GM10248 (cell line): ENCODE measurements at regions not wholly inside any gene's neighbourhood (a gene's known extent, or its start where the extent isn't known, plus 50 kb on each side); places are given as distances from the start of the nearest gene placed in this dataset.

ENCODE experiments used
- CTCF ChIA-PET: fragments of 300-600 bp; sonication (Branson Sonifier 250); formaldehyde crosslinking; extraction: SDS; loops from one replicate; lab custom pipeline; 2021; ENCODE audit warnings: antibody characterized with exemption; lab: Yijun Ruan, JAX
- POLR2A ChIA-PET: fragments of 350-650 bp; sonication (Branson Sonifier 250); formaldehyde crosslinking; extraction: SDS; loops from one replicate; lab custom pipeline; 2020; ENCODE audit warnings: antibody characterized with exemption; lab: Yijun Ruan, JAX
- DNase-seq: peaks from one replicate; pipeline ENCODE4 v3.0.0; 2012; ENCODE audit errors: extremely low spot score
- TF ChIP-seq, protein P1 (sequence below): IDR thresholded peaks from 2 replicates; pipeline ENCODE4 v1.5.1; 2012; ENCODE audit warnings: mild to moderate bottlenecking, low read depth; ENCODE audit errors: extremely low read depth, missing control alignments, control extremely low read depth

DNA sequence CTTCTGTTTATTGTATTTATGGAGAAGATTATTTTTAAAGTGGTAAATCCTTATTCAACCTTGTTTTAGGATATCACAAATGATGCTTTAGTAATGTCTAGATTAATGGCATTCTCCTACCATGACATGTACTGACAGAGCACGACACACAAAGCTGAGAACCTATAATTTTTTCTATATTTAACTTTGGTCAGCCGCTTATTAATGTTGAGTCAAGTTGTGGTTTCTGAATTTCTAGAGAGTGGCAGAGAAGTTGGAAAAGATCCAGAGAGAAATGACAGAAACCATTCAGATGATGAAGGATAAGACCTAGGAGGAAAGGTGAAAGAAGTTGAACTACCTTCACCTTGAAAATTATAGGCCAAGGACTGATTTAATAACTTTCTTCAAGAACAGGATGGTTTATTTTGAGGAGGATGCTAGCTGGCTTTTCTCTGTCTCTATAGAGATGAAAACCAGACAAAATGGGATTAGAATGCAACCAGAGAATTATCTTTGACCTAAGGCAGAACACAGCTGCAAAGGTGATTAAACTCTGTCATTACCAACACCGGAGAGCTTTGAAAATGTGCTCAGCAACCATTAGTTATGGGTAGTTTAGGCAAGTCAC is 62.6 kb upstream of the TSPAN5 start:
- TF ChIP-seq, protein P1, sequence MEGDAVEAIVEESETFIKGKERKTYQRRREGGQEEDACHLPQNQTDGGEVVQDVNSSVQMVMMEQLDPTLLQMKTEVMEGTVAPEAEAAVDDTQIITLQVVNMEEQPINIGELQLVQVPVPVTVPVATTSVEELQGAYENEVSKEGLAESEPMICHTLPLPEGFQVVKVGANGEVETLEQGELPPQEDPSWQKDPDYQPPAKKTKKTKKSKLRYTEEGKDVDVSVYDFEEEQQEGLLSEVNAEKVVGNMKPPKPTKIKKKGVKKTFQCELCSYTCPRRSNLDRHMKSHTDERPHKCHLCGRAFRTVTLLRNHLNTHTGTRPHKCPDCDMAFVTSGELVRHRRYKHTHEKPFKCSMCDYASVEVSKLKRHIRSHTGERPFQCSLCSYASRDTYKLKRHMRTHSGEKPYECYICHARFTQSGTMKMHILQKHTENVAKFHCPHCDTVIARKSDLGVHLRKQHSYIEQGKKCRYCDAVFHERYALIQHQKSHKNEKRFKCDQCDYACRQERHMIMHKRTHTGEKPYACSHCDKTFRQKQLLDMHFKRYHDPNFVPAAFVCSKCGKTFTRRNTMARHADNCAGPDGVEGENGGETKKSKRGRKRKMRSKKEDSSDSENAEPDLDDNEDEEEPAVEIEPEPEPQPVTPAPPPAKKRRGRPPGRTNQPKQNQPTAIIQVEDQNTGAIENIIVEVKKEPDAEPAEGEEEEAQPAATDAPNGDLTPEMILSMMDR, result no peak
- DNase-seq, result no peak
- POLR2A ChIA-PET, result no interaction called here
- CTCF ChIA-PET, result no interaction called here

DNA sequence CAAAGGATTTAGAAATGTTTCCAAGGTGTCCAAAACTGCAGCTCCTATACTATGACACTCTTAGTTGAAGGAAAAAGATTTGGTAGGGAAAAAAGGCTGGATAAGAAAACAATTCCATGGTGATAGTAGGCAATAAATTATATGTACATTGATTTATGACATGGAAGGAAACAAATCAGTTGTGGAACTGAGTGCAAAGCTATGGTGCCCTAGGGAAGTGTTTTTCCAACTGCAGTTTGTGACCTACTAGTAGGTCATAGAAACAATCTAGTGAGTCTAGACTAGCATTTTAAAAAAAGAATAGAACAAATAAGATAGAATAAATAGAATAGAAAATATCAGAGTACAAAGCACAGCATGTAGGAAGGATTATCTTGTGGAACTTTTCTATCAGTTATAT is 58.4 kb upstream of the TSPAN5 start:
- POLR2A ChIA-PET, result no interaction called here
- CTCF ChIA-PET, result interaction anchor here (1.3 kb wide), 1 partner anchor 9 kb away, joined by 4 read pairs; no protein-coding TSS in a partner anchor
- DNase-seq, result no peak
- TF ChIP-seq, protein P1, result no peak

DNA sequence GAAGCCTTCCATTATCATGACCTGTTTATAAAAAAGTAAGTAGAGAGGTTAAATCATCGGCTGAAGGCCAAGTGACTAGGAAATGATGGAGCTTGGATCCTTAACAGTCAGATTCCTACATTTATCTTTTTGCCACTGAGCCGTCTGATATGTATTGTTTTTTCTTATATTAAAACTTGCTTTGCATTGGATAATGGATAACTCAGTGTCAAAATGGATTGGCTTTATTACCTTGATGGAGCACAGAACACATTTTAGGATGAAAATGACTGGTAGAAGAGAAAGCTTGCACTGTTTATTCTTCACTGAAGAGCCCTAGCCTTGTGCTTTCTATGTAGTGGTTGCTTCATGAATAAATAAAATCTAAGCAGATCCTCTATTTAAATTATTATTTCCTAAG is 54.2 kb upstream of the TSPAN5 start:
- POLR2A ChIA-PET, result no interaction called here
- TF ChIP-seq, protein P1, result no peak
- CTCF ChIA-PET, result interaction anchor here (1.1 to 2.0 kb wide), 3 partner anchors 12 to 19 kb away, joined by 3 to 6 read pairs (median 3); no protein-coding TSS in a partner anchor
- no peak for DNase-seq

DNA sequence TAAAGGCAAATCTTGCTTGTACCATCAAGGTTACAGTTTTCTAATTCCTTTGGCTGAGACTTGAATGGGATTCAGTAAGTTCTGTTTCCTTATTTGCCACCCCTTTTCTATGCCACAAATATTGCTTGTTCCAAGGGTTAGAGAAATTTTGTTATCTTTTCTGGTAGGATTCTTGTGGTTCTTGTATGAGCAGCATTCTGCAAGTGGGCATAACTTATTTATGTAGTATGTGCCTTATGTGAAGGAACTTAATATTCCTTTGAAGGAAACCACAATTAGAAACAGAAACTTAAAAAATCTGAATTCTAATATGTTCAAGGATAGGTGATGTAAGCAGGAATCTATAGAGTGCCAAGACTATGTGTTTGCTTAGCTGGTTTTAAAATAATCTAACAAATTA is 53.1 kb upstream of the TSPAN5 start:
- ChIA-PET POLR2A (no interaction called here), CTCF (interaction anchor here (1.1 kb wide), 1 partner anchor 20 kb away, joined by 3 read pairs; no protein-coding TSS in a partner anchor)
- TF ChIP-seq, protein P1, result no peak
- no peak for DNase-seq

DNA sequence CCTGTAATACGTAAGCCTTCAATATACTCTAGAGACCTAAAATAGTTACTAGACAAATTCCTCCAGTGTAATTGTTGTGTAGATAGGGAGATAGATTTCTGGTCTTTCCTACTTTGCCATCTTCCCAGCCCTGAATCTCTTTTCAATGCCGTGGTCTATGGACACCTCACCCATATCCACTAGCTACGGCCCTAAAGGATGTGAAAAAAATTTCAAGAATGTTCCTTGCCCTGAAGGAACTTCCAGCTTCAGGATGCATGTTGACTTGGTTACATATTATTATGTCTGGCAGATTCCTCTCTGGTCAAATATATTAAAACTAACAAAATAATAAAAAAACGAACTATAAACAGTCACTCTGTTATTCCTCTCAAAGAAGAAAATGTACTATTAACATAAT is 52.4 kb upstream of the TSPAN5 start:
- CTCF ChIA-PET, result no interaction called here
- POLR2A ChIA-PET, result no interaction called here
- TF ChIP-seq, protein P1, result no peak
- no peak for DNase-seq
